HG02938 (cell line): ENCODE measurements at regions not wholly inside any gene's neighbourhood (a gene's known extent, or its start where the extent isn't known, plus 50 kb on each side); places are given as distances from the start of the nearest gene placed in this dataset.
"Not testable (repeated sequence)": the region's sequence is repeated elsewhere in the genome, so short reads cannot be mapped to it uniquely, and the experiment has no call there.

ENCODE experiments used
- ATAC-seq: cut with Tn5 transposase; IDR thresholded peaks from one replicate; pipeline ENCODE4 v1.9.1; 2021; ENCODE audit warnings: mild to moderate bottlenecking, moderate library complexity; ENCODE audit not compliant: unreplicated experiment

DNA sequence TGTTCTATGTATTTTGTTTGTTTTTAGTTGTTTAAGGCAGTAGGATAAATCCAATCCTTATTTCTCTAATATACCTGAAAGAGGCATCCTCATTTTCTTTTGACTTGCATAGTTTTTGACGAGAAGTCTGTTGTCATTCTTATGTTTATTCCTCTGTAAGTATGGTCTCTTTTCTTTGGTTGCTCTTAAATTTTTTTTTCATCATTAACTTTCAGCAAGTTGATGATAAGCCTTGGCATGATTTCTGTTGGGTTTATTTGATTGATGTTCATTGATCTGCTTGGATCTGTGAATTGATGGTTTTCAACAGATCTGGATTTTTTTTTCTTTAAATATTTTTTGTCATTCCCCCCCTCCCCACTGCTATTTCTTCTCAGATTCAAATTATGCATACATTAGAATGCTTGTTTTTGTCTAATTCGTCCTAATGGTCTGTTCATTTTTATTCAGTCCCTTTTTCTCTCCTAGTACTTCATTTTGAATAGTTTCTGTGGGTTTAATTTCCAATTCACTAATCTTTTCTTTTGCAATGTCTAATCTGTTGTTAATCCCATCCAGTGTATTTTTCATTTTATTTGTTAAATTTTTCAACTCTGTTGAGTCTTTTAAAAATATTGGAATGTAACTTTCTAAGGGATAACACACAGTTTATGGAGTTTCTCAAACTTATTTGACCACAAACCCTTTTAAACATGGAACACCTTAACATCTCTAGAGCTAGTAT, 495.9 kb downstream of the CSNK1G3 start:
- no peak for ATAC-seq

DNA sequence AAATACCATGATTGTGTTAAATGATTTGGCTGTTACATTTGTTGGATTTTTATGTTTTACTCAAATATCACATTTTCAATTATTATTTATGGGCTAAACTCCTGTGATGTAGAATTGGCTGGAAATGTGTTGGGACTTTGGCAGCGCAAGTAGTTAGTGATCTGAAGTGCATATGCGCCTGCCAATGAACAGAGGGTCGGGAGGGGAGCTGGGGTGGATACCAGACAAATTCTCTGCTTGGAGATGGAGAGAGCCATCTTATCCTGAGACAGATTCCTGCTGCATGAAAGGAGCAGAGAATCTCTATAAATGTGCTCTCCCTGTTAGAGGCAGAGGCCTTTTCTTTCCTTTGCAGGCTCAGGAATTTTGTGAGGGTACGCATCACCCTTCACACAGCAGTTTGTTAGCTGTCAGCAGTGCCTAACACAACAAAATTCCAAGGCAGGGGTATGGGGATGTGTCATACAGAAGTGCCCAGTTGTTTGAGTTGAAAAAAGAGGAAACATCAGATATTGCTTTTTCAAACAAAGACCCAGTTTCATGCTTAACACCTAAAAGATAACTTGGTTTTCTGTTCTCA, 489.1 kb downstream of the CSNK1G3 start:
- no peak for ATAC-seq

DNA sequence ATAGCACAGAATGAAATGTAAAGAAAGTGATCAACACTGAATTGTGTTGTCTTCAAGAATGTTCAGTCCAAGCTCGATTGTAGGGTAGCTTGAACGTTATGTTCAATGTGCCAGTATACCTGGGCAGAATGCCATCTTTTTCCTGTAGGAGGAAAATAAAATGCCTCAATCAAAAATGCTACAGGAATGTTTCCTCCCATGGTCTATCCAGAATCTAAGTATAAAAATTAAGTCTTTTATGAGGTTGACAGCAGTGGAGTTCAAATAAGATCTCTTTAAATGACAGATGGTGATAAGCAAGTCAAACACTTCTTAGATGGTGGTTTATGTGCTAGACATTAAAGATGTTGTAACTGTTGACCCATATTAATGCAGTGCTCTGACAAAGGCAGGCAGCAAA, 488.6 kb downstream of the CSNK1G3 start:
- no peak for ATAC-seq

DNA sequence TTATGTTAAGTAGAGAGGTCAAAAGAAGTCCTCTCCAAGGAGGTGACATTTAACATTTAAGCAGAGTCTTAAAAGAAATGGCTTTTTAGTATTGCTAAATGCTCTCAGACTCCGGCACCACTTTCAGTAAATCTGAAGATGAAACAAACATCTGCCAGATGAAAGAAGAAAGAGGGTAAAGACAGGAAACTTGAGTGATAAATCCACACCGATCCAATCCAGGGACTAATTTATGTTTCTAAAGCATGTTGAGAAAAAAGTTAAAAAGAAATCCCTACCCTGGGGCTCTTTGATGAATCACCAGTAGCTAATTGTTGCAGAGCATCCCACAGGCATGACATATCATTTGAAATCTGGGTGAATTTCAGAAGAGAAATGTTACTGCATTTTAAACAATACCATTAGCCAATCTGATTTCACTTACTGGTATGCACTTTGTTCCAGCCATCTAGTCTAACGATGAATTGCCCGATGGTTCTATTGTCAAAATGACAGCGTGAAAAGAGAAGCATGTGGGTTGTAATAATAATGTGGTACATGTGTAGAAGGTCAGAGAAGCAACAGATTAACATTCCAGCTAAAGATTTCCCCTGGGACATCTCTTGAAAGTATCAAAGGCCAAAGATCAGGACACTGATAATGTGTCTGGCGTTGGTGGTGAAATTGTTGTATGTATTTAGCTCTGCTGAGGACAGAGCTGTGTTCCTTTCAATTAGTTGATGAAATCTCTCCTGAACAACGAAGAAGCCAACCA, 485.7 kb downstream of the CSNK1G3 start:
- ATAC-seq, result no peak

DNA sequence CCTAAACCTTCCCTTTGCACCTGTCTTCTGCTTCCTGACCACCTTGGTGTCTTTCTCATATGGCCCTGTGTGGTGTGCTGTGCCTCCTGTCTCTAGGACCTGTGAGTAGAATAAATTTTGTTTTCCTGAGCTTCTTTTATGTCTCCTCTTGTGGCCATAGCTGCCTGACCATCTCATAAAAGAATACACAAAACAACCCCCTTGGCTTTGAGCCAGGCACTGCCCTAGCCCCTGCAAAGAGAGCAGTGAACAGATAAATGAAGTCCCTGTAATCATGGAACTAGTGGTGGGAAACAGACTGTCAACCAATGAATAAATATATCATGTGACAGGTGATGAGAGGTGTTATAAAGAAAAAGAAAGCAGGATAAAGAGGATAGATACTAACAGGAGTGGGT, 485.1 kb downstream of the CSNK1G3 start:
- ATAC-seq, result no peak

- no peak for ATAC-seq
Observed at GRCh38 chr5:123992641-123993040, 480.7 kb downstream of the CSNK1G3 start.

DNA sequence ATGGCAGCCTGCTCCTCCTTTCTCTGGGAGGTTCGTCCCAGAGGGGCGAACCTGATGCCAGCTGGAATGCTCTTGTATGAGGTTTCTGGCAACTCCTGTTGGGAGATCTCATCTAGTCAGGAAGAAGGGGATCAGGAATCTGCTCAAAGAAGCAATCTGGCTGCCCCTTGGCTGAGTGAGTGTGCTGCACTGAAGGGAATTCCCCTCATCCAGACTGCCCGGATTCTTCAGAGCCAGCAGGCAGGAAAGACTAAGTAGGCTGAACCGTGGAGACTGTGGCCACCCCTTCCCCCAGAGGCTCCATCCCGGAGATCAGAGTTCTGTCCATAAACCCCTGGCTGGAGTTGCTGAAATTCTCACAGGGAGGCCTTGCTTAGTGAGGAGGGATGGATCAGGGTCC, 476.0 kb downstream of the CSNK1G3 start:
- no peak for ATAC-seq

DNA sequence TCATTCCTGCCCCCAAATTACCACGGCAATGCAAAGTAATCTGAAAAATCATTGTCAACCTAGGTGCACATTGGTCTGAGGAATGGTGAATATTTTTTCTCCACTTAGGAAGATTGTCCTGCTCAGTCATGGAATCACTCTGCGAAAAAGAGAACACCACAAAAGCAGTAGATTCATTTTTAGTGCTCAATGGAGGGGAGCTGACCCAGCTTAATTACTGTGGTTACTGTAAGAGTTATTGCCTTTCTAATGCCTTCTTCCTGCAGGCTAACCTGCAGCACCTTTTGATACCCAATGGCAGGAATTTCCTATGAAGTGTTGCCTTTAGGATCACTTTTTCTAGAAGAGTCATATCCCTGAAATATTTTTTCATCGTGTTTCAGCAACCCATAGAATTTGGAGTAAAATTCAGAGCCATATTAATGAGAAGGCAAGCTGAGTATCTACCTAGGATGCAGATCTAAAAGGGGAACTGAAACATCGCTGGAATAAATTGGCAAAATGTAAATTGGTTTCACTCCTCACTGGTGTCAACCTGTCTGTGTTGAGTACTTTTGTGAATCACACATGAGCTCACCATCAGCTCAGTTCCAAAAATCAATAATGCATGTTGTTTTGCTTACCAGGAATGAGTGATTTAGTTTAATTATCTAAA, 464.5 kb downstream of the CSNK1G3 start:
- no peak for ATAC-seq

GRCh38 chr5:123975521-123975920, 463.5 kb downstream of the CSNK1G3 start:
- ATAC-seq, result not testable (repeated sequence)

DNA sequence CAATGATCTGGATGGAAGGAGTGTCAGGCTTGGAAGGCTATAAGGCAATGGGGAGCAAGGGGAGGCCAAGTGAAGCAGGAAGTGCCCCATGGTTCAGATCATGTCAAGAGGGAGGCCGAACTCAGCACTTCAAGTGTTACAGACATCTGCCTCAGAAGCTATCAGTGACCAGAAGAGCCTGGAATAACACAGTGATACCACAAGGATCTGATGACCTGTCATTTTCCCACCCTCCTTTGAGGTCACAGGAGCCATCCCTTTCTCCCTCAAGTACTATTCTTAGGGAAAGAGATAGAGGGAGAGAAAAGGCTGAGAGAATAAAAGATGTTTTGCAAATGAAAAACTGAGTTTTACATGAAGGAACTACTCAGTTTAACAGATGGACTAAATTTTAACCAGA, 454.8 kb downstream of the CSNK1G3 start:
- ATAC-seq, result no peak

DNA sequence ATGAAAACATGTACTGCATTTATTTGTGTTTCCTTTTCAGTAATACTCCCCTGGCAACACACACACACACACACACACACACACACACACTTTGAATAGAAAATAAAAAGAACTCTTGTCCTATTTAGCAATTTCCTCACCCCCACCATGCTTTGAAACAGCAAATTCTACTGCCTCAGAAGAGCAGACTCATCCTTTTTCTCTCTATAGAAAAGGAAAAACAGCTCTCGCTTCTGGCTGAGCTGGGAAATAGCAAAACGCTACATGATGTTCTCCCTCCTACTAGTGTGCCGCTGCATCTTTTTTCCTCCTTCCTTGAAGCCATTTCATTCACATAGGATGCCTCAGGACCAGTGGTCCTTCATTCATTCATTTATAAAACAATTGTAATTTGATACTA, 453.6 kb downstream of the CSNK1G3 start:
- ATAC-seq, result no peak

DNA sequence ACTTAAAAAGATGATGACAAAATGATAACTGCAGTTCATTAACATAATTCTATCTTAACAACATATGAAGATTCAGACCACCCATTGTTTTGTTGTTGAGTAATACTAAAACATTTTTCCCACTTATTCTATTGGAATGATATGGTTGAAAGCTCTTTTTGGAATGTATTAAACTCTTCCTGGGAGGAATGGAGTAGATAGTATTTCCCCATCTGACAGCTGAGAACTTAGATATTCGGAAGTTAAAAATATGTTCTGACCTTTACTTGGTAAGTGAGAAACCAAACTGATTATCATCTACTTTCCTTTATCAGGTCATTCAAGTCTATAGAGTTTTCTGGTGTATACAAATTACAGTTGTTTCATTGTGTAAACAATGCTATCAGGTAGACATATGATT, 452.9 kb downstream of the CSNK1G3 start:
- no peak for ATAC-seq

DNA sequence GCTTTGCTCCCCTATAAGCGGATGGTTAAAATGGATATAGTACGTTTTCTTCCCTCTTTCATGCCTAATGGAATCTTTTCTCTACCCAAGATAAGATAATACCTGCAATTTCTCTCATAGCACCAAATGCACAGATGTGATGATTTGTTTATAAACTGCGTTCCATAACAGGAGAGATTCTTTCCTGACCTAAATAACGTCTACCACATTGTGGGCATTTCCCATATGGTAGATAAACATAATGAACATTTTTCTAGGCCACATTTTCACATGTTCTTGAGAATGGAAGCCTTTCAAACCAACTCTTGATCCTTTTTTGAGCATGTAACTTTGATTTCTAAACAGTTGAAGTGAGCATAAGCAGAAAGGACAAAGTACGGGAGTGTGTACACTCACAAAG, 448.5 kb downstream of the CSNK1G3 start:
- ATAC-seq, result no peak

- no peak for ATAC-seq
Observed at GRCh38 chr5:123951582-123951977, 439.6 kb downstream of the CSNK1G3 start.

- ATAC-seq, result no peak
Observed at GRCh38 chr5:123950701-123951581, 439.0 kb downstream of the CSNK1G3 start.

GRCh38 chr5:123949807-123950340, 437.9 kb downstream of the CSNK1G3 start:
- no peak for ATAC-seq

GRCh38 chr5:123949043-123949804, 437.2 kb downstream of the CSNK1G3 start:
- no peak for ATAC-seq

DNA sequence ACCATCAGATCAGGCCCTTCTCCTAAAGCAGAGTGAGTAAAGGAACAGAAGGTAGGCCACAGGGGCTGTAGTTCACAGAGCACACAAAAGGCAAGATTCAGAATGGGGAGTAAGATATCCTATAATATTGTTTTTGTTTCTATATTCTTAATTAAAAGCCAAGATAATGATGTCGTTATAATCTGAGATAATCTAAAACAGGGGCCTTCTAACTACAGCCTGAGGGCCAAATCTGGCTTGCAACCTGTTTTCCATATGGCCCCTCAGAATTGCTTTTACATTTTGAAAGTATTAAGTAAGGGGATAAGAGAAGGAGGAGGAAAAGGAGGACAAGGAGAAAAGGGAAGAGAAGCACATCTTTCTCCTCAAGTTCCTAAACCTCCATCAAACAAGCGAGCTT, 435.8 kb downstream of the CSNK1G3 start:
- ATAC-seq, result no peak

GRCh38 chr5:123945548-123945947, 433.6 kb downstream of the CSNK1G3 start:
- ATAC-seq, result no peak

DNA sequence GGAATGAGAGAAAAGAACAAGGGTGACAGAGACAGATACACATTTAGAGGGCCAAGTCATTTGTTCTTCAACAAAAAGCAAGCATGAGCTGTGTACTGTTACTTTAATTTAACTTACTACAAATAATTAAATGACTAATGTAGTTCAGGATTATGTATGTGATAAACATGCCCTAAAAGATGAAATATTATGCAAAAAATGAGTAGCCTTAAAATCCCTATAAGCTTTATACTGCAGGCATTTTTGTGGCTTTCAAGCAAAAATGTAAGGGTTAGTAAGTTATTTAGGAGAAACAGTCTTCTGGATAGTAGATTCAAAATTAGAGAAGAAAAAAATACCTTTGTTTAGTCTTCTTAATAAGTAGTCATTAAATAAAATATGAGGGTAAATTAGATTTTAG, 431.2 kb downstream of the CSNK1G3 start:
- ATAC-seq, result no peak
